Tibial nerve (tissue), 4 donors: ENCODE measurements at regions not wholly inside any gene's neighbourhood (a gene's known extent, or its start where the extent isn't known, plus 50 kb on each side); places are given as distances from the start of the nearest gene placed in this dataset.

ENCODE experiments used
- DNase-seq, 2 donors: peaks; one replicate each; pipeline ENCODE4 v3.0.0-alpha.2; 2019; ENCODE audit warnings: low spot score in 2 of 2
- H3K27ac ChIP-seq, 4 donors: fragments of 200-600 bp; sonication (generic) in 3 of 4; one replicate each; pipeline ENCODE4 v1.5.1; 2017 to 2019; ENCODE audit warnings: mild to moderate bottlenecking in 1 of 4
- H3K27me3 ChIP-seq, 2 donors: fragments of 200-600 bp; sonication (generic) in 1 of 2; one replicate each; pipeline versions ENCODE4 v1.5.1 to v1.6.0; 2017 to 2019
- H3K36me3 ChIP-seq, 3 donors: fragments of 200-600 bp; sonication (generic); one replicate each; pipeline ENCODE4 v1.5.1; 2018 to 2019
- H3K4me1 ChIP-seq, 4 donors: fragments of 200-600 bp; sonication (generic) in 3 of 4; one replicate each; pipeline ENCODE4 v1.5.1; 2017 to 2019
- H3K4me3 ChIP-seq, 4 donors: fragments of 200-600 bp; sonication (generic) in 3 of 4; one replicate each; pipeline ENCODE4 v1.5.1; 2017 to 2019; ENCODE audit warnings: mild to moderate bottlenecking in 1 of 4, moderate library complexity in 1 of 4
- H3K9me3 ChIP-seq, 4 donors: fragments of 200-600 bp; sonication (generic) in 3 of 4; one replicate each; pipeline ENCODE4 v1.5.1; 2017 to 2019
- EP300 ChIP-seq, 2 donors: sonication (generic); formaldehyde crosslinking; IDR thresholded peaks; one replicate each; pipeline ENCODE4 v1.6.1; 2017; ENCODE audit warnings: antibody characterized with exemption in 2 of 2, mild to moderate bottlenecking in 1 of 2
- POLR2A ChIP-seq, 2 donors: fragments of 450-650 bp; IDR thresholded peaks; one replicate each; pipeline ENCODE4 v1.6.1; 2017; ENCODE audit warnings: antibody characterized with exemption in 2 of 2, mild to moderate bottlenecking in 2 of 2, moderate library complexity in 2 of 2
- WGBS, 2 donors: methylation state at CpG; one replicate each; pipeline ENCODE4 v1.1.5; 2018; 5-methylcytosine and 5-hydroxymethylcytosine counted together
- TF ChIP-seq, protein P1 (sequence below), 5 experiments: fragments of 200-600 bp in 3 of 5; fragments of 450-650 bp in 2 of 5; sonication (generic) in 3 of 5; IDR thresholded peaks; one replicate each; pipeline ENCODE4 v1.5.1; 2016 to 2019; ENCODE audit warnings: antibody characterized with exemption in 5 of 5, mild to moderate bottlenecking in 3 of 5, moderate library complexity in 2 of 5

DNA sequence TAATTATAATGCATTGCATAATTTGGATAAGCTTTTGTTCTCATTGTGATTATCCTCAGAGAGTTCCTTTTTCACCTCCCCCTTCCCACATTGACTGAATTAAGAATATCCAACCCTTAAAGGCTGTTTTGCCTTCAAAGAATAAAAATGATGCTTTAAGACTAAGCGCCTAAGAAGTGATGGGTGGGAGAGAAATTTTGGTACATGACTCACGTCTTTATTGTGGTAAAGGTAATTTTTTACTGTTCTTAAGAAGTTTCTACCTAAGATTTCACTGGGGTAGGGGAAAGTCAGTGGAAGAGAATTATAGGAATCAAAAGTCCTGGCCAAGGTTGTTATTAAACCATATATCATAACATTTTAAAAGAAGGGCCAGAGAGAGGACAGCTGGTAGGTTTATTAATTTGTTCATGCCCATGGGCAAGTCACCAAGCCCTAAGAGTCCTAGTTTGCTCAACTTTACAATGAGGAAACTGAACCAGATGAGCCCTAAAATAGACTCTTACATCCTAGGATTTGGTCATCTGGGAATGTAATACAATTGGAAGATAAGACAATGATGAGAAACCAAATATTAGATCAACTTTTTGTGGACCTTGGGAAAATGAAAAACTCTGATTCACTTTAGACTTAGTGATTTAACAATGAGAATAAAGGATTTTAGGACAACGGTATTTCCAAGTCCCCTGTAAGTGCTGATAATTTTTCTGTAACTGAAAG is 101.1 kb upstream of the RASGRP1 start:
- no peak for DNase-seq
- H3K4me3 ChIP-seq, result no peak overlapping the region
- no peaks in the 10 kb centered on the region for H3K4me1 ChIP-seq
- no peak overlapping the region for H3K27ac ChIP-seq
- no peaks in the 10 kb centered on the region for H3K27me3 ChIP-seq
- no peak for TF ChIP-seq EP300 (IDR thresholded peaks at IDR 0.05)
- TF ChIP-seq POLR2A (IDR thresholded peaks at IDR 0.05), result no peak
- TF ChIP-seq, protein P1, sequence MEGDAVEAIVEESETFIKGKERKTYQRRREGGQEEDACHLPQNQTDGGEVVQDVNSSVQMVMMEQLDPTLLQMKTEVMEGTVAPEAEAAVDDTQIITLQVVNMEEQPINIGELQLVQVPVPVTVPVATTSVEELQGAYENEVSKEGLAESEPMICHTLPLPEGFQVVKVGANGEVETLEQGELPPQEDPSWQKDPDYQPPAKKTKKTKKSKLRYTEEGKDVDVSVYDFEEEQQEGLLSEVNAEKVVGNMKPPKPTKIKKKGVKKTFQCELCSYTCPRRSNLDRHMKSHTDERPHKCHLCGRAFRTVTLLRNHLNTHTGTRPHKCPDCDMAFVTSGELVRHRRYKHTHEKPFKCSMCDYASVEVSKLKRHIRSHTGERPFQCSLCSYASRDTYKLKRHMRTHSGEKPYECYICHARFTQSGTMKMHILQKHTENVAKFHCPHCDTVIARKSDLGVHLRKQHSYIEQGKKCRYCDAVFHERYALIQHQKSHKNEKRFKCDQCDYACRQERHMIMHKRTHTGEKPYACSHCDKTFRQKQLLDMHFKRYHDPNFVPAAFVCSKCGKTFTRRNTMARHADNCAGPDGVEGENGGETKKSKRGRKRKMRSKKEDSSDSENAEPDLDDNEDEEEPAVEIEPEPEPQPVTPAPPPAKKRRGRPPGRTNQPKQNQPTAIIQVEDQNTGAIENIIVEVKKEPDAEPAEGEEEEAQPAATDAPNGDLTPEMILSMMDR (IDR thresholded peaks at IDR 0.05), result no peak
- 86 to 88% methylated on average over 3 of the region's 3 CpGs for WGBS, 2 donors
- H3K36me3 ChIP-seq, result no peaks in the 10 kb centered on the region
- H3K9me3 ChIP-seq, result no peaks in the 10 kb centered on the region

DNA sequence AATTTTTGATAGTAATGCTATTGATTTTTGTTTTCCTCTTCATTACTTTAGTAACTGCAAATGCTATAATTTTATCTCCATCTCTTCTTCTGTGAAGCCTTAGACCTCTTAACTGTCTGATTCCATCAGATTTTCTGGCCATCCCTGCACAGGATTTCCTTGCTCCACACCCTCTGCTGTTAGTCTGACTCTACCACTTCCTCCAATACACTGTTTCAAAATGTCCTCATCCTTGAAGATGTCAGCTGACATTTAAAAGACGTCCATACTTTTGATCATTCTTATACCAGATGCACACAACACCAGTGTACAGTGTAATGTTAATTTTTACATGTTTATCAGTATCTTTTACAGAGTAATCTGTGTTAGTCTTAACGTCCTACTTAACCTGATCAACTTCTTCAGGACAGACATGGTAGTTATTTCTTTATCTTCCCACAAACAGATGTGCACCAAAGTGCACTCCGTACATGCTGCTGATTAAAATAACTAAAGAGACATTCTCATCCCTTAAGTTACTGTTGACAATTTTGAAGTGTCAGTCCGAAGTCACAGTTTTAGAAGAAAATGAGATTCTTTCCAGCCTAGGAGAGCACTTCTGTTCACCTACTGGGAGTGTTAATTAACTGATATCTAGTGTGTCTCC is 102.4 kb upstream of the RASGRP1 start:
- no peak overlapping the region for H3K27ac ChIP-seq
- no peaks in the 10 kb centered on the region for H3K4me1 ChIP-seq
- WGBS, 2 donors, result 56 to 65% methylated on average over 4 of the region's 4 CpGs
- TF ChIP-seq, protein P1 (IDR thresholded peaks at IDR 0.05), result no peak
- TF ChIP-seq POLR2A (IDR thresholded peaks at IDR 0.05) (no peak), EP300 (IDR thresholded peaks at IDR 0.05) (no peak)
- no peaks in the 10 kb centered on the region for H3K9me3 ChIP-seq
- no peak for DNase-seq
- H3K4me3 ChIP-seq, result no peak overlapping the region
- no peaks in the 10 kb centered on the region for H3K27me3 ChIP-seq
- H3K36me3 ChIP-seq, result no peaks in the 10 kb centered on the region

DNA sequence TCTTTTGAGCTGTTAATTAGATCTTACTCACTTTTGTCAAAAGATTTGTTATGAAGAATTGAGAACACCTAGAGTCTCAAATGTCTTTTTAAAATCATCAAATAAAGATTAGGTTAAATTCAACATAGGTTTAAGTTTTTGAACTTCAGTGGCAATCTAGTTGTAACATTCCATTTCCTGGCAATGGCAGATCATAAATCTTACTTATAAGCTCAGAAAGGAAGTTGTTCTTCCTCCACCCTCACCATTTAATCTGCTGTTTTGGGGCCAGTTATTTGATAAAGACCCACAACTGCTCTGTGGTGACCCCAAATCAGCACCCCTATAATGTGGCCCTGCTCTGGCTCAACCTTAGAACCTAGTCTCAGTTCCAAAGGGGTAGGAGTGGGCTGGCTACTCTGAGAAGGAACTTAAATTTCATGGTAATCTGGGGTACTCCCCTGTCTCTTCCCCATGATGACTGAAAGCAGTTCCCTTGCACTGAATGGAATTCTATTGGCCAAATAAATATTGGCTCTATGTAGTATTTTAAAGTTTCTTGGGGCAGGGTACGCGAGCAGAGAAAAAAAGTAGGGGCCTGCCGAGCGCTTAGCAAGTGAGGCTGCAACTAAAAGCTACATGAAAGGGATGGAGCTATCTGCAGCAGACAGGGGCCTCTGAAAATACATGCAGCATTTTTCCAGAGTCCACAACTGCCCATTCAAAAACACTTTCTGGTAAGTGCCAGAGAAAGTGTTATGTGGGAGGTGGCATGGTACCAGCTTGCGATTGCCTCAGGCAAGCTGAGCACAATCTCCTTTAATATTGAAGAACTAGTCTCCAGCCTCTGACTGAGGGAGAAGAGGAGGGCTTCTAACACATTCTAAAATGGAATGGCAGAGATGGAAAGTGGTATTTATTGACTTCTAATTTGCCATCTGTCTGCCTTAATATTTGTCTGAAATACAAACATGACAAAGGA is 103.6 kb upstream of the RASGRP1 start:
- Histone ChIP-seq H3K27me3 (no peaks in the 10 kb centered on the region), H3K27ac (no peak overlapping the region), H3K4me1 (no peaks in the 10 kb centered on the region), H3K36me3 (no peaks in the 10 kb centered on the region), H3K4me3 (no peak overlapping the region), H3K9me3 (no peaks in the 10 kb centered on the region)
- TF ChIP-seq EP300 (IDR thresholded peaks at IDR 0.05), result no peak
- no peak for TF ChIP-seq POLR2A (IDR thresholded peaks at IDR 0.05)
- TF ChIP-seq, protein P1 (IDR thresholded peaks at IDR 0.05), result no peak
- 77 to 86% methylated on average over 5 of the region's 5 CpGs for WGBS, 2 donors
- no peak for DNase-seq

DNA sequence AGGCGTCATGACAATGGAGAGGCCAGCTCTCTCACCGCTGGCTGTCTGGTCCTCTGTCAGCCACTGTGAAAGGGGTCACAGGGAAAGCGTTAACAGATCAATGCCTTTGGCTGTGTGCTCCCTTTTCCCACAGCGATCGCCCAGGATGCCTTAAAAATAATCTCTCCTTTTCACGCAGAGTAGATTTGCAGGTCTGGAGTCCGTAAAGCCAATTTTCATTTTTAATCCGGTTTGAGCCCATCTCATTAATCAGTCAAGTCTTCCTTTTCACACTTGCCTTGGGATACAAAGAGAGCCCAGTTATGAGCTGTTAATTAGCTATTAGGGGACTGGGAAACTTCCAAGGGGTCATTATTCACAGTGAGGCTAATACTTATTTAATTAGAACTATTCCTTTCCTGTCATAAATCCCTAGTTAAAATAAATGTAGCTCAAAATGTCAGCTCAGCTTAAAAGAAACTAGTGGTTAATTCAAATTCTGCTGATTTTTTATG is 104.3 kb upstream of the RASGRP1 start:
- no peaks in the 10 kb centered on the region for H3K36me3 ChIP-seq
- H3K4me1 ChIP-seq, result no peaks in the 10 kb centered on the region
- no peak overlapping the region for H3K27ac ChIP-seq
- TF ChIP-seq, protein P1 (IDR thresholded peaks at IDR 0.05), result no peak
- TF ChIP-seq EP300 (IDR thresholded peaks at IDR 0.05) (no peak), POLR2A (IDR thresholded peaks at IDR 0.05) (no peak)
- no peaks in the 10 kb centered on the region for H3K9me3 ChIP-seq
- H3K4me3 ChIP-seq, result no peak overlapping the region
- DNase-seq, result no peak
- 39 to 50% methylated on average over 8 of the region's 8 CpGs for WGBS, 2 donors
- H3K27me3 ChIP-seq, result no peaks in the 10 kb centered on the region
